ENCODE measurements at regions not wholly inside any gene's neighbourhood (a gene's known extent, or its start where the extent isn't known, plus 50 kb on each side); places are given as distances from the start of the nearest gene placed in this dataset.

- Histone ChIP-seq H3K27ac (ENCODE audit: insufficient read depth, low read depth, low read length) (no peak overlapping the region), H3K9me1 (replicated peaks; ENCODE audit: control insufficient read depth, extremely low read depth, insufficient read depth, low read length) (no peaks in the 10 kb centered on the region), H2AFZ (ENCODE audit: low read depth, low read length) (no peak overlapping the region), H3K4me2 (ENCODE audit: insufficient read depth, low read length) (no peak overlapping the region), H4K20me1 (replicated peaks; ENCODE audit: control insufficient read depth, extremely low read depth, insufficient read depth, low read length) (no peaks in the 10 kb centered on the region), H3K4me3 (replicated peaks in 1 of 3; ENCODE audit: insufficient read depth in 1 of 3, low read depth in 1 of 3, low read length in 3 of 3) (no peak overlapping the region), H3K79me2 (ENCODE audit: control insufficient read depth, insufficient read depth, low read length) (no peaks in the 10 kb centered on the region), H3K36me3 (ENCODE audit: control insufficient read depth in 2 of 2, extremely low read depth in 1 of 2, insufficient read depth in 2 of 2, low read length in 2 of 2) (no peaks in the 10 kb centered on the region), H3K27me3 (ENCODE audit: control insufficient read depth in 2 of 2, insufficient read depth in 2 of 2, low read length in 2 of 2) (no peaks in the 10 kb centered on the region), H3K9ac (replicated peaks; ENCODE audit: extremely low read depth, insufficient read depth, low read length) (no peak overlapping the region), H3K9me3 (replicated peaks; ENCODE audit: control insufficient read depth, insufficient read depth, low read length) (no peaks in the 10 kb centered on the region), H3K4me1 (ENCODE audit: control insufficient read depth, extremely low read depth, insufficient read depth, low read length) (no peaks in the 10 kb centered on the region)
- DNase-seq (ENCODE audit: low read depth, low spot score) (no peak), FAIRE-seq (no peak)
- ChIA-PET POLR2A (no interaction called here), CTCF (interaction anchor here (1.0 to 1.8 kb wide), 5 partner anchors 12 to 319 kb away, joined by 3 to 8 read pairs (median 3); no protein-coding TSS in a partner anchor)
- dilution Hi-C loops (cut with MboI; ENCODE audit: extremely low pct_ligation_motif_present, low sequenced_read_pairs) (no loop called here), intact Hi-C loops (cut with micrococcal nuclease) (no loop called here)
- TF ChIP-seq JUN (IDR thresholded peaks at IDR 0.05; ENCODE audit: borderline replicate concordance, insufficient read depth, insufficient read length, low read depth) (no peak), EZH2 (IDR thresholded peaks at IDR 0.05; ENCODE audit: borderline replicate concordance, low read depth, low read length, severe bottlenecking) (no peak), POLR2A (IDR thresholded peaks at IDR 0.05; ENCODE audit: low read depth, low read length) (no peak), MYC (IDR thresholded peaks at IDR 0.05; ENCODE audit: low read depth, low read length) (no peak), POLR2AphosphoS5 (IDR thresholded peaks at IDR 0.05; ENCODE audit: insufficient read depth, low read depth, low read length) (no peak)
- no TSS peak for BruUV-seq (replicated peaks)
These were observed 207.1 kb upstream of the KYNU start for GRCh38 chr2:142670362-142670761.

GRCh38 chr2:142668420-142668819, 209.0 kb upstream of the KYNU start:
- Histone ChIP-seq H3K79me2 (ENCODE audit: control insufficient read depth, insufficient read depth, low read length) (no peaks in the 10 kb centered on the region), H3K9me3 (replicated peaks; ENCODE audit: control insufficient read depth, insufficient read depth, low read length) (no peaks in the 10 kb centered on the region), H3K9ac (replicated peaks; ENCODE audit: extremely low read depth, insufficient read depth, low read length) (no peak overlapping the region), H3K4me1 (ENCODE audit: control insufficient read depth, extremely low read depth, insufficient read depth, low read length) (no peaks in the 10 kb centered on the region), H3K27me3 (ENCODE audit: control insufficient read depth in 2 of 2, insufficient read depth in 2 of 2, low read length in 2 of 2) (no peaks in the 10 kb centered on the region), H3K36me3 (ENCODE audit: control insufficient read depth in 2 of 2, extremely low read depth in 1 of 2, insufficient read depth in 2 of 2, low read length in 2 of 2) (no peaks in the 10 kb centered on the region), H3K9me1 (replicated peaks; ENCODE audit: control insufficient read depth, extremely low read depth, insufficient read depth, low read length) (no peaks in the 10 kb centered on the region), H3K27ac (ENCODE audit: insufficient read depth, low read depth, low read length) (no peak overlapping the region), H3K4me2 (ENCODE audit: insufficient read depth, low read length) (no peak overlapping the region), H3K4me3 (replicated peaks in 1 of 3; ENCODE audit: insufficient read depth in 1 of 3, low read depth in 1 of 3, low read length in 3 of 3) (no peak overlapping the region), H2AFZ (ENCODE audit: low read depth, low read length) (no peak overlapping the region), H4K20me1 (replicated peaks; ENCODE audit: control insufficient read depth, extremely low read depth, insufficient read depth, low read length) (no peaks in the 10 kb centered on the region)
- TF ChIP-seq GATA2 (IDR thresholded peaks at IDR 0.05; ENCODE audit: insufficient read depth, insufficient read length, low read depth, low read length) (no peak), POLR2A (IDR thresholded peaks at IDR 0.05; ENCODE audit: low read depth, low read length) (no peak), MYC (IDR thresholded peaks at IDR 0.05; ENCODE audit: low read depth, low read length) (no peak), EZH2 (IDR thresholded peaks at IDR 0.05; ENCODE audit: borderline replicate concordance, low read depth, low read length, severe bottlenecking) (no peak), POLR2AphosphoS5 (IDR thresholded peaks at IDR 0.05; ENCODE audit: insufficient read depth, low read depth, low read length) (no peak), FOS (IDR thresholded peaks at IDR 0.05; ENCODE audit: borderline replicate concordance, insufficient read depth, low read length) (no peak), JUN (IDR thresholded peaks at IDR 0.05; ENCODE audit: borderline replicate concordance, insufficient read depth, insufficient read length, low read depth) (no peak)
- TF ChIP-seq, protein P1, sequence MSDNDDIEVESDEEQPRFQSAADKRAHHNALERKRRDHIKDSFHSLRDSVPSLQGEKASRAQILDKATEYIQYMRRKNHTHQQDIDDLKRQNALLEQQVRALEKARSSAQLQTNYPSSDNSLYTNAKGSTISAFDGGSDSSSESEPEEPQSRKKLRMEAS (IDR thresholded peaks at IDR 0.05; ENCODE audit: insufficient read depth, insufficient read length), result no peak
- TF ChIP-seq, protein P2, sequence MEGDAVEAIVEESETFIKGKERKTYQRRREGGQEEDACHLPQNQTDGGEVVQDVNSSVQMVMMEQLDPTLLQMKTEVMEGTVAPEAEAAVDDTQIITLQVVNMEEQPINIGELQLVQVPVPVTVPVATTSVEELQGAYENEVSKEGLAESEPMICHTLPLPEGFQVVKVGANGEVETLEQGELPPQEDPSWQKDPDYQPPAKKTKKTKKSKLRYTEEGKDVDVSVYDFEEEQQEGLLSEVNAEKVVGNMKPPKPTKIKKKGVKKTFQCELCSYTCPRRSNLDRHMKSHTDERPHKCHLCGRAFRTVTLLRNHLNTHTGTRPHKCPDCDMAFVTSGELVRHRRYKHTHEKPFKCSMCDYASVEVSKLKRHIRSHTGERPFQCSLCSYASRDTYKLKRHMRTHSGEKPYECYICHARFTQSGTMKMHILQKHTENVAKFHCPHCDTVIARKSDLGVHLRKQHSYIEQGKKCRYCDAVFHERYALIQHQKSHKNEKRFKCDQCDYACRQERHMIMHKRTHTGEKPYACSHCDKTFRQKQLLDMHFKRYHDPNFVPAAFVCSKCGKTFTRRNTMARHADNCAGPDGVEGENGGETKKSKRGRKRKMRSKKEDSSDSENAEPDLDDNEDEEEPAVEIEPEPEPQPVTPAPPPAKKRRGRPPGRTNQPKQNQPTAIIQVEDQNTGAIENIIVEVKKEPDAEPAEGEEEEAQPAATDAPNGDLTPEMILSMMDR (IDR thresholded peaks at IDR 0.05; ENCODE audit: extremely low read depth in 1 of 2, insufficient read depth in 1 of 2, low read depth in 1 of 2, low read length in 2 of 2), result no peak
- intact Hi-C loops (cut with micrococcal nuclease), result no loop called here
- no peak for FAIRE-seq
- dilution Hi-C loops (cut with MboI; ENCODE audit: extremely low pct_ligation_motif_present, low sequenced_read_pairs), result no loop called here
- CTCF ChIA-PET, result no interaction called here
- no peak for DNase-seq (ENCODE audit: low read depth, low spot score)
- POLR2A ChIA-PET, result no interaction called here
- BruUV-seq (replicated peaks), result no TSS peak

Data from endothelial cell of umbilical vein (primary cell).